GM10266 (cell line): ENCODE measurements at regions not wholly inside any gene's neighbourhood (a gene's known extent, or its start where the extent isn't known, plus 50 kb on each side); places are given as distances from the start of the nearest gene placed in this dataset.

ENCODE experiments used
- DNase-seq: peaks from one replicate; pipeline ENCODE4 v3.0.0; 2012; ENCODE audit errors: extremely low spot score
- TF ChIP-seq, protein P1 (sequence below): IDR thresholded peaks from 2 replicates; pipeline ENCODE4 v1.5.1; 2012; ENCODE audit warnings: mild to moderate bottlenecking, low read depth; ENCODE audit not compliant: control insufficient read depth, insufficient read depth; ENCODE audit errors: missing control alignments

DNA sequence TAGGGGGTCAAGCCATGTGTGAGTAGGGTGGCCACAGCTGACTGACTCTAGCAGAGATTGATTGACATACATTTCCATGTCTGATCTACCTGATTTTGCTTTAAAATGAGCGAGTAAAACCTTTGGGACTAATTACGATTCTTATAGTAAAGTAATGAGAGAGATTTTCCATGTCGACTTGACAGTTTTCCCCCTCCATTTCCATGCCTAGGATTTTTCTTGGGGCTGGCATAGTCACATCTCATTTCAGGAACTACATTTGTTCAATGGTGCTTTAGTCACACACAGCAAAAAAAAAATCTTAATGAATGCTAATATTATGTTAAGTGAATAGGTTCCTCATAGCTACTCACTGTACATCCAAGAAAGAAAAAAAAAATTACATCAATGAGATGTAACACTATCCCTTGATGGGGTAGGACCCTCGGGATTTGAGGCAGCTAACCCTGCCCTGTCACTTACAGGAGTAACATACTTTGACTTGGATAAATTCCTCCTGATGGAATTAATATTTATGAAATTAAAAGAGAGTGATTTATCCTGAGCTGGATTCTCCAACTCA, 690.9 kb downstream of the TDRD15 start:
- DNase-seq, result no peak
- TF ChIP-seq, protein P1, sequence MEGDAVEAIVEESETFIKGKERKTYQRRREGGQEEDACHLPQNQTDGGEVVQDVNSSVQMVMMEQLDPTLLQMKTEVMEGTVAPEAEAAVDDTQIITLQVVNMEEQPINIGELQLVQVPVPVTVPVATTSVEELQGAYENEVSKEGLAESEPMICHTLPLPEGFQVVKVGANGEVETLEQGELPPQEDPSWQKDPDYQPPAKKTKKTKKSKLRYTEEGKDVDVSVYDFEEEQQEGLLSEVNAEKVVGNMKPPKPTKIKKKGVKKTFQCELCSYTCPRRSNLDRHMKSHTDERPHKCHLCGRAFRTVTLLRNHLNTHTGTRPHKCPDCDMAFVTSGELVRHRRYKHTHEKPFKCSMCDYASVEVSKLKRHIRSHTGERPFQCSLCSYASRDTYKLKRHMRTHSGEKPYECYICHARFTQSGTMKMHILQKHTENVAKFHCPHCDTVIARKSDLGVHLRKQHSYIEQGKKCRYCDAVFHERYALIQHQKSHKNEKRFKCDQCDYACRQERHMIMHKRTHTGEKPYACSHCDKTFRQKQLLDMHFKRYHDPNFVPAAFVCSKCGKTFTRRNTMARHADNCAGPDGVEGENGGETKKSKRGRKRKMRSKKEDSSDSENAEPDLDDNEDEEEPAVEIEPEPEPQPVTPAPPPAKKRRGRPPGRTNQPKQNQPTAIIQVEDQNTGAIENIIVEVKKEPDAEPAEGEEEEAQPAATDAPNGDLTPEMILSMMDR, result no peak

DNA sequence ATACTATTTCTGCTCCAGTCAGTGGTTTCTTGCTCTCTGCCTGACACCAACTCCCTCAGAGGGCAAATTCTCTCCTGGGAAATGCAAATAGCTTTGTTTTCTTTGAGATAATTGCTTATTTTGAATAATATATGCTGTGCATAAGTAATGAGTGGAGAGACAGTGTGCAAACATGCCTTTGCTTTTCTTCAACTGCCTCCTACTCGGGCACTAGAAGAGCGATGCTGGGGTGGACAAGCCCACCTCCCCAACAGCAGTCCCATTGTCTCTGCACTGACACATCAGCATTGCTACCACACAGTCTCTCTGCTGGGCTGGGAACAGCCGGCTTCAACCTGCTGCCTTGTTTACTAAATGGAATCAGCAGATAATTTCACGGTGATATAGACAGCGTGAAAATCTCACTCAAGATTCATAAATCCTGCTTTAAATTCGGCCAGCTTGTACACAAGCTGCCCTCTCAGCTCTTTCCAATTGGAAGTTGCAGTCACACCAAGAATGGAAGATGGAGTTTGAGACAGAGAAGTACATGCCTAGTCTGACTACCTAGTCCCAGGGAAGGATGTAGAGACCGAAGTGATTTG, 694.5 kb downstream of the TDRD15 start:
- DNase-seq, result no peak
- TF ChIP-seq, protein P1, result no peak

DNA sequence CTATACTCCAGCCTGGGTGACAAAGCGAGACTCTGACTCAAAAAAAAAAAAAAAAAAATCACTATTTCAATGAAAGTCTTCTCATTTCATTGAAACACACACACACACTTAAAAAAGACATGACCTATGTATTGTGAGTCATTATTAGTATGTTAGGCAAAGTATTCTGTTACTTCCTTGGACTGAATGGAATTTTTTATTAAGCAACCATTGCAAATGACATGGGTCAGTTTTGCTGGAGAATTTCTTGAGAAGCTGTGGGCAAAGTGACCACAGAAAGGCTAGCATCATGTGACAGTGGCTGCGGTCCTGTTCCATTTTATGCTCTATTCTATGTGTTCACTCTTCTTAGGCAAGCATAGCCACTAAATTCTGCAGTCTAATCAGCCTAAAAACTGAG, 695.7 kb downstream of the TDRD15 start:
- no peak for DNase-seq
- TF ChIP-seq, protein P1, result no peak

- TF ChIP-seq, protein P1, result no peak
- no peak for DNase-seq
Observed at GRCh38 chr2:21820271-21820670, 696.5 kb downstream of the TDRD15 start.

DNA sequence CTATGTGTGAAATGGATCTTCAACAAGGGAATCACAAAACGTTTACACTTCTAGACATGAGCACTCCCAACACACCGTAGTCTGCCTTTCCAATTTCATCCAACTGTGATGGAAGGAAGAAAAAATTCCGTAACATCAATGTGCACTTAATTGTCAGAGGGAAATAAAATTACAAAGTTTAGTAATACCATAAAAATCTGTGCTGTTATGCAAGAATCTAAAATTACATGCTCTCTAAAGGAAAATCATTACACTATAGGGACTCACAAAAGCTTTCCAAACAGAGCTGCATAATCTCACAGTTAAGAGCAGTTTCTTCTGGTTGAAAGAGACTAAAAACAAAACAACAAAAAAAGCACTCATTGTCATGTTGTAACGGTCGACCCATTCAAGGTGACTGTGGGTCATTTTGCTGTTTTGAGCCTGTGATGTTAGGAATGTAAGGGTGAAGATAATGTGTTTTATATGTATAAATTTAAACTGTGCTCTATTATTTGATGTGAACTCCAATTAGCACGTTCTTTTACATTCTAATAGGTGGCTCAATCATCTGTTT, 698.0 kb downstream of the TDRD15 start:
- TF ChIP-seq, protein P1, result no peak
- DNase-seq, result no peak

DNA sequence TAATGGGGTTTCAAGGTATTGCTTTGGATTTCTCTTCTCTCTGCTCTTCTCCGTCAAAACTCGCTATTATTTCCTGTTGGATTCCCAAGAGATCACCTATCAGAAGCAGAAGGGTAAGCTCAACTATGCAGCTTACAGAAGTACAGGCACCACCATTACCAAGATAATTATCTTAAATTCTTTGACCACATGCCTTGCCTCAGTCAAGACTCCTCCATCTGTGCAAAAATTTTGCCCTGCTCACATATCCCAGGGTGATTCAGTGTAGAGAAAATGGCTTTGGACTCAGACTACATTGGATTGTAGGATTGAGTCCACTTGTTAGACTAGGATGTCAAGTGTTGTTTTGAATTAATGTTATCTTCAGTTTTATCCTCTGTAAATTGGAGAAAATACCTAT, 698.7 kb downstream of the TDRD15 start:
- TF ChIP-seq, protein P1, result no peak
- no peak for DNase-seq

DNA sequence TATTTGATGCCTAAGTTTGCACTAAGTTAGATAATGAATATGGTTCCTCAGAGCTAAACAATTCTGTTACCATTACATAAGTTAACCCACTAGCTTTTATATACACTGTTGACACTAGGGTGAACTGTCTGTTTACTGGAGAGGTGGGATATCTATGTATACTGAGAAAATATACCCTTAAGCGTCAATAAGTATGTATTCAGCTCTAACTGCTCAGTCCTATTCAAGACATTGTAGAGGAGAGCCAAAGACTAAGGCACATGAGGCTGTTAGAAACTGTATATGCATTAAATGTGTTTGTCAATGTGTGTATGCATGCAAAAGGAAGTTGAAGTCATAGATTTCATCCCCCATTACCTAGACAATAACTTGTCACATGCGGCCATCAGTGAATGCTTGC, 710.0 kb downstream of the TDRD15 start:
- TF ChIP-seq, protein P1, result no peak
- DNase-seq, result no peak
